Superior temporal gyrus (tissue), 1 donor: ENCODE measurements at regions not wholly inside any gene's neighbourhood (a gene's known extent, or its start where the extent isn't known, plus 50 kb on each side); places are given as distances from the start of the nearest gene placed in this dataset.
"Not testable (repeated sequence)": the region's sequence is repeated elsewhere in the genome, so short reads cannot be mapped to it uniquely, and the experiment has no call there.

Experiments used
- DNase-seq: peaks from one replicate; pipeline ENCODE4 v3.0.0-alpha.2; 2016; ENCODE audit errors: extremely low spot score

GRCh38 chr6:119499797-119500196, 150.2 kb upstream of the MAN1A1 start:
- DNase-seq = no peak

GRCh38 chr6:119497988-119498727, 148.6 kb upstream of the MAN1A1 start:
- DNase-seq = no peak

GRCh38 chr6:119495230-119495683, 145.7 kb upstream of the MAN1A1 start:
- DNase-seq = no peak

GRCh38 chr6:119493980-119494379, 144.4 kb upstream of the MAN1A1 start:
- DNase-seq = no peak

GRCh38 chr6:119491112-119491511, 141.6 kb upstream of the MAN1A1 start:
- DNase-seq = not testable (repeated sequence)

- not testable (repeated sequence) for DNase-seq
Measured at GRCh38 chr6:119490050-119490449, 140.5 kb upstream of the MAN1A1 start.

GRCh38 chr6:119484598-119484997, 135.0 kb upstream of the MAN1A1 start:
- DNase-seq = no peak

- DNase-seq = no peak
Measured at GRCh38 chr6:119483908-119484307, 134.3 kb upstream of the MAN1A1 start.

GRCh38 chr6:119482850-119483285, 133.3 kb upstream of the MAN1A1 start:
- no peak for DNase-seq

- no peak for DNase-seq
Measured at GRCh38 chr6:119481976-119482375, 132.4 kb upstream of the MAN1A1 start.

GRCh38 chr6:119480961-119481497, 131.5 kb upstream of the MAN1A1 start:
- no peak for DNase-seq

GRCh38 chr6:119479860-119480655, 130.5 kb upstream of the MAN1A1 start:
- DNase-seq = no peak

GRCh38 chr6:119476554-119476953, 127.0 kb upstream of the MAN1A1 start:
- no peak for DNase-seq

GRCh38 chr6:119476024-119476423, 126.5 kb upstream of the MAN1A1 start:
- no peak for DNase-seq

- no peak for DNase-seq
Measured at GRCh38 chr6:119470893-119471542, 121.5 kb upstream of the MAN1A1 start.

GRCh38 chr6:119467488-119468081, 118.0 kb upstream of the MAN1A1 start:
- DNase-seq = no peak

GRCh38 chr6:119466226-119466625, 116.7 kb upstream of the MAN1A1 start:
- no peak for DNase-seq

- no peak for DNase-seq
Measured at GRCh38 chr6:119463081-119463626, 113.6 kb upstream of the MAN1A1 start.

- DNase-seq = no peak
Measured at GRCh38 chr6:119461187-119461586, 111.6 kb upstream of the MAN1A1 start.

GRCh38 chr6:119459207-119459974, 109.8 kb upstream of the MAN1A1 start:
- DNase-seq = no peak

- DNase-seq = peak; percentile 39
Measured at GRCh38 chr6:119454714-119455113, 105.2 kb upstream of the MAN1A1 start.
